ENCODE measurements at regions not wholly inside any gene's neighbourhood (a gene's known extent, or its start where the extent isn't known, plus 50 kb on each side); places are given as distances from the start of the nearest gene placed in this dataset.
"Not testable (repeated sequence)": the region's sequence is repeated elsewhere in the genome, so short reads cannot be mapped to it uniquely, and the experiment has no call there.

DNA sequence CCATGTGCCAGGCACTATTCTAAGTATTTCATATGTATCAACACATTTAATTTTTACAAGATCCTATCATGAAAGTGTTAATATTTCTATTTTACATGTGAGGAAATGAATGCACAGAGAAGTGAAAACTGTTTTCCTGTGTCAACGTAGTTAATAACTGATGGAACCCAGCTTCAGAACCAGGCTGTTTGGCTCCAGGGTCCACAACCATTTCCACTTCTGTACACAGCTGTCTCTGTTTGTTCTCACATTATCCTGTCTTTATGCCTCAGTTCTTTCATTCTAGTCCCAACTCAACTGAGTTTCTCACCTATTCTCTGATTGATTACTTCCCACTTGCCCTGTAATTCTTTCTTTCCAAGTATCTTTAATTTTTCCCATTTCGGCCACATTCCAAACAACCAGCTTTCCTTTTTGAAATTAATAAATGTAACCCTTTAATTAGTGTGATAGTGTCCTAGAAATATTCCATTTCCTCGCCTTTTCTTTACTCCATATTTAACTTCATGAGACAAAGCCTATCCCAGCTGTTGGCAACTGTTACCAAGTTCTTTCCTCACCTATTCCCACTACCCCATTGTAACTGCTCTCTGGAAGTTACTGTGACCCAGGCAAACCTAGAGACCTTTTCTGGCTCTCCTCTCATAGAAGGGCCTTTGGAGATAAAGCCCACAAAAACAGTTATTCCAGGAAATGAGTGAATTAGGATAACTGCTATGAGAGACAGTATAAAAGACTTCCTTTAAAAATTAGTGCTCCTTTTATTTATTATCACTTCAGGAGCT is 218.7 kb downstream of the RASSF9 start:
- intact Hi-C loops (cut with DNase I), result no loop called here
- DNase-seq, result no peak
- no peak for ATAC-seq (ENCODE audit: poor library complexity)

DNA sequence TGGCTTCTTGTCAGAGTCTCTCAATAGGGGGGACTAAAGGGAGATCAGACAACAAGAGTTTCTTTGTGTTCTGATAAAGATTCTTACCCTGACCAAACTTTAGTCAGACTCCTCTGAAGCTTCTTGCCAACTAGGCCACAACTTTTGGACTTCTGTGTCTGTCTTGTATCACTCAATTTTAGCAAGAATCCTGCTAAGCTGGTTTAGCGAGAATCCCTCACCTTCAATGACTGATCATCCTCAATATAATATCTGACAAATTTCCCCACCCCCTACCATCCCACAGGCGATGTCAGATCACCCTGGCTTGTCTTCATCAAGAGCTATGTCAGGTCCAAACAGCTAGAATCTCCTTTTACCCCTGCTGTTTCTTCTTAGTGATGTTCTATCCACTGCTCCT is 215.2 kb downstream of the RASSF9 start:
- no peak for DNase-seq
- no peak for ATAC-seq (ENCODE audit: poor library complexity)
- intact Hi-C loops (cut with DNase I), result no loop called here

DNA sequence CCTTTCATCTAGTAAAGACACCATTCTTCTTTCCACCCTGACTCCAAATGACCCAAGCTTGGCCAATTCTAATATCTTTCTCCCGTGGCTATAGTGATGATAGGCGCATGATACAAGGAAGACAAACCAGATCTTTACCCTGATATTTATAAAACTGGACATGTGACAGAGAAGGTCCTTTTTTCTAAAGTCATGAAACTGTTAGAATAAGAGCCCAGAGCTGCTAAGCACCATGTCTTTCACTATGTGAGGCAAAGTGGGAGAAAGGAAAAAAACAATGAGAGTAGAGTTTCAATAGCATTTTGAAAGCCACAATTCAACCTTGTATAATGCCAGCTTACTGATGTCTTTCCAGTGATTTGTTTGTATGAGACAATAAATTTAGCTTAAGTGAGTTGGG is 212.4 kb downstream of the RASSF9 start:
- DNase-seq (no peak), ATAC-seq (ENCODE audit: poor library complexity) (no peak)
- intact Hi-C loops (cut with DNase I), result no loop called here

DNA sequence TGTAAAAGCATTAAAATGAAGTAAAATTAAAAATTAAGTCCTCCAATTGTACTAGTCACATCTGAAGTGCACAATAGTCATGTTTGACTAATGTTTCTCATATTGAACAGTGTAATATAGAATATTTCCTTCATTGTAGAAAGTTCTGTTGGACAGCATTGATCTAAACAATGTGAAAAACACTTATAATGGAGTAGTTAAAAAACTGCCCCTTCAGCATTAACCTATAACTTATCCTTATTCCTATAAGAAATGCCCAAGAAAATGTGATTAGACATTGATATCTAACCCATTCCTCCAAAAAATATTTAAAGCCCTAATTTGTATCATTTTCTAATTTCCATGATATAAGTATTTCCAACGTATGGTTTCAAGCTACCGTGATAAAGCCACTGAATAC is 210.7 kb downstream of the RASSF9 start:
- no peak for ATAC-seq (ENCODE audit: poor library complexity)
- intact Hi-C loops (cut with DNase I), result no loop called here
- no peak for DNase-seq

DNA sequence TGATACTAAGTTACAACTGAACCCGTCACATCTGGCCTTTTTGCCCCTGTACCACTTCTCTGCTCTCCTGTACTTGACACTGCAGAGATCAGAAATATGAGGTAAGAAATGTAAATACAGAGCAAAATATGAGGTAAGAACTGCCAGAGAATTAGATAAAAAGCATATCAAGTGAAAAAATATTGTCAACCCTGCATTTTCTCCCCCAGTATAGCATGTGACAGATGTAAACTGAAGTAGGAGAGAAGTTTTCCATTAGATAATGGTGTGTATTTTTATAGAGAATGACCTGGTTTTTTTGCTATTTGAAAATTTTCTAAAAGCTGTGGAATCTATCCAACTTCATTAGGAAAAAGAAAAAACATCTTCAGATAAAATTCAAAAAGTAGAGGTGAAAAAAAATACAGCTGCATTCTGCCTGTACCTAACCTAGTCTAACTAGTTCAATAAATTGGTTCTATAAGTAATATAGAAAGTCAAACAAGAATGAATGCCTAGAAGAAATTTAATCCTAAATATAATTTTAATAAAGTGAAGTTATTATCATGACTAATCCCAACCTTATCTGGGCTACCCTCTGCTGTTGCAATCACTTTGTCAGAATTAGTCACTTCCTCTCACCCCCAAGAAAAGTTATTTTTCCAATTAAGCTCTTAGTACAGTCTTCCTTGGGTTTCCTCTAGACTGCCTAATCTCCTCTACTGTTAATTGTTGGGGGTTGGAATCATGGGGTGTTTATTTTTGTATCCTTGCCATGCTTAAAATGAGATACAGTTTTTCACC is 210.0 kb downstream of the RASSF9 start:
- peak; percentile 85 for ATAC-seq (ENCODE audit: poor library complexity)
- no peak for DNase-seq
- intact Hi-C loops (cut with DNase I), result no loop called here

DNA sequence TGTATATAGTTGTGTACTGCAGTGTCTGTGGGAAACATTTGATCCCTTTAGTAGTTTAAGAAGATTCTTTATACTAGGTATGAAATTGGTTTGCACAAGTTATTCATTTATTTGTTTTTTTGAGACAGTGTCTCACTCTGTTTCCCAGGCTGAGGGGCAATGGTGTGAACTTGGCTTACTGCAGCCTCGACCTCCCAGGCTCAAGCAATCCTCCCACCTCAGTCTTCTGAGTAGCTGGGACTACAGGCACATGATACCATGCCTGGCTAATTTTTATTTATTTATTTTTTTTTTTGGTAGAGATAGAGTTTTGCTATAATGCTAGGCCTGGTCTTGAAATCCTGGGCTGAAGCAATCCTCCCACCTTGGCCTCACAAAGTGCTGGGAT is 209.4 kb downstream of the RASSF9 start:
- intact Hi-C loops (cut with DNase I), result no loop called here
- ATAC-seq (ENCODE audit: poor library complexity) (no peak), DNase-seq (no peak)

DNA sequence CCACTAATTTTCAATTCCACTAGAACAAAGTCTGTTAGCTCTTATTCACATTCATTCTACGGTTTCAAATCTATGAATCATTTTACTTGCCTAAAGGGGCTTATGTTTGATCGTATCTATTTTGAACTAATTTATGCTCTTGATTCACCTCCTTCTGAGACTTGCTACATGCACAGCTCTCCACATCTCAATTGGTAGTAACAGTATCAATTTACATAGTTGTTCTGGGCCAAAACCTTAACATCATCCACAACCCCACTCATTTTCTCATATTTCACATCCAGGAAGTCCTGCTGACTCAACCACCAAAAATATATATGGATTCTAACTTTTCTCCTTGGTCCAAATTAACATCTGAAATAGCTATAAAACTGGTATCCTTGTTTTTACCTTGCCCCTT is 208.6 kb downstream of the RASSF9 start:
- DNase-seq, result no peak
- no peak for ATAC-seq (ENCODE audit: poor library complexity)
- intact Hi-C loops (cut with DNase I), result no loop called here

DNA sequence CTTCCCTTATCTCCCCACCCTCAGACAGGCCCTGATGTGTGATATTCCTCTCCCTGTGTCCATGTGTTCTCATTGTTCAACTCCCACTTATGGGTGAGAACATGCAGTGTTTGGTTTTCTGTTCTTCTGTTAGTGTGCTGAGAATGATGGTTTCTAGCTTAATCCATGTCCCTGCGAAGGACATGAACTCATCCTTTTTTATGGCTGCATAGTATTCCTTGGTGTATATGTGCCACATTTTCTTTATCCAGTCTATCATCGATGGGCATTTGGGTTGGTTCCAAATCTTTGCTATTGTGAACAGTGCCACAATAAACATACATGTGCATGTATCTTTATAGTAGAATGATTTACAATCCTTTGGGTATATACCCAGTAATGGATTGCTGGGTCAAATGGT is 207.6 kb downstream of the RASSF9 start:
- intact Hi-C loops (cut with DNase I); DNase-seq; ATAC-seq (ENCODE audit: poor library complexity): not testable (repeated sequence)

DNA sequence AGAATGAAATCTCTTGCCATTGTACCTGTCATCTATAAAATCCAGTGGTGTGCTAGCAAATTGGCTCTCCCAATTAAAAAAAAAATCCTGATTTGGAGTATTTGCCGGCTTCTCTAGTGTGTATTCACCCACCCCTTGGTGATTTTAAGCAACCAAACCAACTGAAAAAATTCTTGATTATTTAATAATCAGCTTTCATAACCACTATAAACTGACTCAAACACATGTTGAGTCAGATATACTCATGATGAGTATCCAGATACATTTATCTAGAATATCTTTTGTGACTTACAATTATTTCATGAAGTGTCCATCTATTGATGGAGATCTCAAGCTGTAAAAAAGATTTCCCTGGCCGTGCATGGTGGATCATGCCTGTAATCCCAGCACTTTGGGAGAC is 205.4 kb downstream of the RASSF9 start:
- DNase-seq, result no peak
- intact Hi-C loops (cut with DNase I), result no loop called here
- ATAC-seq (ENCODE audit: poor library complexity), result no peak

DNA sequence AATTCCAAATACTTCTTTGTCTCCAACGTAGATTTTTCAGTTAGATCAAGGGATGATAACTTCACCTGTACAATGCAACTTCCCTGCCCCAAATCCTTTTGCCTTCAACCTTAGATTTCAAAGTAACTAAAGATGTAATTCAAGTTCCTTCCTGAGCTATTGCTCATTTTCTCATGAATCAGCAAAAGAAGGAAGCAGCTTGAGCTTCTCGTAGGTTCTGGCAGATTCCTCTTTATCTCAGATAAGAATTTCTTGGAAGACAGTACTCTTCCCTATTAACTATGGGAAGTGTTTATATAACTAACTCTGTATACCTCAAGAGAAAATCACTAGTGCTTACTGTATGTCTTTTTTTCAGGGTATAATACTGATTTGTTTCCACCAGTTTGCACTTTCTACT is 203.8 kb downstream of the RASSF9 start:
- ATAC-seq (ENCODE audit: poor library complexity), result no peak
- intact Hi-C loops (cut with DNase I), result no loop called here
- no peak for DNase-seq

DNA sequence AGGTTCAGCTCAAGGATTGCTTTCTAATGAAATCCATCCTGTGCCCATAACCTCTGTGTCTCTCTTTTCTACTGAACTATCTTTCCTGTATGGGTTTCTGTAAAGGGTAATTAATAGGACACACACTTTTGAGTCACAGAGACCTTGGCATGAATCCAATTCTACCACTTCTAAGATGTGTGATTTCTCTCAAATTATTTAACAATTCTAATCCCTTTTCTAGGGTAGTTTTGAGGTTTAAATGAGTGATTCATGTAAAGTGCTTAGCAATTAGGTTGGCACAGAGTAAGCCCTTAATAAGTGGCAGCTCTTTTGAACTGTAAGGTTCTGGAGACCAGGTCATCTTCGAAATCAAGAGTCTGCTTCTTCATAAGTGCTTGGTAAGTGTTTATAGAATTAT is 202.7 kb downstream of the RASSF9 start:
- ATAC-seq (ENCODE audit: poor library complexity), result no peak
- DNase-seq, result no peak
- intact Hi-C loops (cut with DNase I), result no loop called here

DNA sequence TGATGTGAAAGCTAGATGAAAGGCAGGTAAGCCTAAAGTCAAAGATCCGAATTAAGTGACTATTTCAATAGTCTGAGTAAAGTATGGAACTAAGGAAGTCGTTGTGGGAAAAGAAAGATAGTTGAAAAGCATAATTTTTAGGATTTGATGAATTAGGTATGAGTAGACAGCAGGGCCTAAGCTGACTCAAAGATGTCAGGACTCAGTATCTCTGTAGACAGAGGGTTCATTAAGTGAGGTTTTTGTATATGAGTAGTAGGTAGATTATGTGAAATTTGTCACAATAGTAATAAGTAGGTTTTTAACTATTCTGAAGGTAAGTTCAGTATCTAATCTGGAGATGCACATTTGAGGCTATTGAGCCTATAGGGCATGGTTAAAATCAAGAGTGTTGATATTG is 196.4 kb downstream of the RASSF9 start:
- ATAC-seq (ENCODE audit: poor library complexity) (no peak), DNase-seq (no peak)
- intact Hi-C loops (cut with DNase I), result no loop called here

DNA sequence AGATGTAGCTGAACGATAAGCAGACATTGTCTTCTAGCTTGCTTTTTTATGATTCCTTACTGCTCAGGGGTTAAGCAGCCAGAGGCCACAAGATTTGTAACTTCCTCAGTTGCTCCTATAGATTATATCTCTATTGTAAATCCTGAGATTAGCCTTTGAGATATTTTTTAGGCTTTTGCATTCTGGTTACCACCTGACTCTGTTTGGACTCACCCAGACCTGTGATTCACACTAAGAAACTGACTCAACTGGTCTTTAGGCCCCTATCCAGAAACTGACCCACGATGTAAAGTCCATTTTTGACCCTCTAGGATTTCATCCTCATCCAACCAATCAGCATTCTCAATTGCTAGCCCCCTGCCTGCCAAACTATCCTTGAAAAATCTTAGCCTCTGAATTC is 194.4 kb downstream of the RASSF9 start:
- intact Hi-C loops (cut with DNase I), result no loop called here
- ATAC-seq (ENCODE audit: poor library complexity) (no peak), DNase-seq (no peak)

DNA sequence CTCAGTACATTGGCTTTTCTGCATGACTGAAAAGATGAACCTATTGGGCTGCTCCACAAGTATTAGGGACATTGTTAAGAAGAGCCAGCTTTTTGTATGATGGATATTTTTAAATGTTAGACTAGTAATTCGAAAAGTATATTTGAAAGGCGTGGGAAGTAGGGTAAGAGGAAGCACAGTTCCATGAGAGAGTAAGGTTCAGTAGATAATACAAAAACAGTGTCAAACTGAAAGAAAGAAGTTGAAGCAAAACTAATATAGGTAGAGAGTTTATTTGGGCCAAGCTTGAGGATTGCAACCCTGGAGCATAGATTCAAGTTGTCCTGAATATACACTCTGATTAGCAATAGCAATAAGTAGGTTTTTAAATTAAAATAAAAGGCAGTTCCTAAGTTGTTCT is 193.9 kb downstream of the RASSF9 start:
- DNase-seq, result no peak
- intact Hi-C loops (cut with DNase I), result no loop called here
- ATAC-seq (ENCODE audit: poor library complexity), result no peak

DNA sequence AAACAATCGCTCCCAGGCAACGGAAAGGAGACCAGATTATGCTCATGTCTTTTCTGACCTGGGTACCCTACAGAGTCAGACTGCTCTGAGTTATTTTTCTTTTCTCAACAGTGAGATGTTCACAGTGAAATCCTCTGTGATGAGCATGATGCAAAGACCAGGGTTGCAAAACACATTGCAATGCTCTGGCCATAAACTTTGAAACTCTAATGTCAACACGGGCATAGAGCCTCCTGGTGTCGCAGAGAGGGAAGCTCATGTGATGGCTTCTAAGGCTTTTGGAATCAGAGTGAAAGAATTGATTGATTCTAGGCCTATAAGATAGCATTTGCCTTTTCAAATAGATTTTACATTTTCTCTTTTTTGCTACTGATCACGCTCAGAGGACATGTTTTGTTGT is 193.4 kb downstream of the RASSF9 start:
- ATAC-seq (ENCODE audit: poor library complexity) (no peak), DNase-seq (no peak)
- intact Hi-C loops (cut with DNase I), result no loop called here

DNA sequence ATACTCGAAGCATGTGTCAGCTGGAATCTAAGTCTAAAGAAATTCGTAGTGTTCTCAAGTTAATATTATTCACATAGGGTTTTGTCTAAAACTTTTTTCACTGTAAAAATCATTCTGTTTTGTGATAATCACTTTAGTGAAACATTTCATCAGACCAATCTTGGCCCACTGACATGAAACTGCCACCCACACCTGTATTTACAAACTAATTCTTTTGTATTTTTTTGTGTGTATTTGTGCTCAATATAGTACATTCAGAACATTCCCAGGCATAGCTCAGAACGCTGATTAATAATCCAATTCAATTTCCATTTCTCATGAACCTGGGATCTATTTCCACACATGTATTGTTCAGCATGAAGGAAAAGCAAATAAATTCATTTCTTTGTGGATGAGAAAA is 191.7 kb downstream of the RASSF9 start:
- DNase-seq (no peak), ATAC-seq (ENCODE audit: poor library complexity) (no peak)
- intact Hi-C loops (cut with DNase I), result no loop called here

DNA sequence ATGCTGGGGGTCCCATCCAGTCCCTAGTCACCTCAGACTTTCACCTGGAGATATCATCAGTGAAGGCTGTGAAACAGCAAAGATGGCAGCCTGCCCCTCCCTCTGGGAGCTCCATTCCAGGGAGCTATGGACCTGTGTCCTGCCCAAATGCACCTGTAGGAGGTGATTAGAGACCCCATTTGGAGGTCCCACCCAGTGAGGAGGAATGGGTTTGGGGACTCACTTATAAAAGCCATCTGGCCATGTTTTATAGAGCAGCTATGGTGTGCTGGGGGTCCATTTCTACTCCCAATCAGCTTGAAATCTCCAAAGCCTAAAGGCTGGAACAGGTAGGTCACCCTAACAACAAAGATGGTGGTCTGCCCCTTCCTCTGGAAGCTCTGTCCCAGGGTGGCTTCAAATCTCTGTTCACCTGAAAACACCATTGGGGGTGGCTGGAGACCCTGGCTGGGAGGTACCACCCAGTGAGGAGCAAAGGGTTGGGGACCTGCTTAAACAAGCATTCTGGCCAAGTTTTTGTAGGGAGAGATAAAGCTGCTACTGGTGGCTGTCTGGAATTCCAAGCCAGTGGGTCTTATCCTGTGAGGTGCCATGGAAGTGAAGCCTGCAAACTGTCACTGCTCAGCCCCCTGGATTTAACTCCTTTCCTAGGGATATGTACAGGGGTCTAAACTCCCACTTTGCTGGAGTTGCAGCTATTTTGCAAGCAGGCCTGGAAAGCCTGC is 182.3 kb downstream of the RASSF9 start:
- intact Hi-C loops (cut with DNase I), result no loop called here
- ATAC-seq (ENCODE audit: poor library complexity), result no peak
- no peak for DNase-seq

DNA sequence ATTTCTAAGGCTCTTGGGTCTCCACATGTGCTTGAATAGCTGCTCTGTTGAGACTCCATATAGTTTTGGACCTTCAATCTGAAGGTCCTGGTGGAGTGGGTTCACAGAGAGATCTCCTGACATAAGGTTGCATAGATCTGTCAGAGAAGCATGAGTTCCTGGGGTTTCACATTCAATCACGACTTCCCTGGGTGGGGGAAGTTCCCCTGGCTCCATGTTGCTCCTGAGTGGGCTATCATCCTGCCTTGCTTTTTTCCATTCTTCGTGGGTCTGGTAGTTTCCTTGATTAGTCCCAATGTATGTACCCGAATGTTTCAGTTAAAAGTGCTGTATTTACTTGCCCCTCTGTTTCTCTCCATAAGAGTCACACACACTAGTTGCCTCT is 181.8 kb downstream of the RASSF9 start:
- intact Hi-C loops (cut with DNase I), result no loop called here
- ATAC-seq (ENCODE audit: poor library complexity), result no peak
- DNase-seq, result no peak

DNA sequence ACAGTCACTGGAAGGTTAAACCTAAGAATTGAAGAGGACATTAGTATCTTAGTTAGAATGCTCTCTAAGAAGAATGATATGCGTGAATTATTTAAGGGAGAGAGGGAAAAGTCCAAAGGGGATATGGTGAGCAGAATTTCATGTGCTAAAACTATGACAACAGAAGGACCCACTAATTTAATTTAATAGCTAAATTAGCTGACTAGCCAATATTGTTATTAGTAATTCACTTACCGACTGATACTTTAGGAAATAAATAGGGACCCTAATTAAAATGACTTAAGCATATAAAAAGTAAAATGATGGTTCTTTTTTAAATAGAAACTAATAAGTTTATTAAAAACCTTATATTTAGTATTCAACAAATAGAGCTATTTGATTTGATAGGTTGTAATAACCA is 179.6 kb downstream of the RASSF9 start:
- DNase-seq (no peak), ATAC-seq (ENCODE audit: poor library complexity) (no peak)
- intact Hi-C loops (cut with DNase I), result no loop called here

DNA sequence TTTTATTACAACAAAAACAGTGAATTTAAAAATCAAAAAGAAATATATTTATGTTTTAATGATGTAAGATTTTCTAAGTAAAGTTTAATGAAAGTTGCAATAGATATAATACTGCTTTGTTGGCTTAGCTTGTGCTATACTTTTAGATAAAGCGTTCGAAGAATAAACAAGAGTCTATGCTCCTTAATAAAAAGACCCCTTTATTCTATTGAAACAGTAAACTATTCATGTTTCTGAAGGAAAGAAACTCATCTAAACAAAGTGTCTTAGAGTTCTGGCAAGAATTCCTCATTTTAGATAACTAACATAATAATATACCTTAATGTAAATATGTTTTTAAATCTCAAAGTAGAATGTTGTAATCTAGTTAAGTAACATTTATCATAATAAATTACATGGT is 179.0 kb downstream of the RASSF9 start:
- no peak for DNase-seq
- no peak for ATAC-seq (ENCODE audit: poor library complexity)
- intact Hi-C loops (cut with DNase I), result no loop called here
